Loucy (cell line): ENCODE measurements at regions not wholly inside any gene's neighbourhood (a gene's known extent, or its start where the extent isn't known, plus 50 kb on each side); places are given as distances from the start of the nearest gene placed in this dataset.

Experiments used
- H2AFZ ChIP-seq: fragments of 200-600 bp; sonication (generic); 2 replicates; pipeline ENCODE4 v1.6.0; 2016; ENCODE audit warnings: antibody characterized with exemption, mild to moderate bottlenecking, low read length, moderate library complexity
- H3F3A ChIP-seq: fragments of 200-600 bp; 2 replicates; pipeline ENCODE4 v1.6.0; 2016; ENCODE audit warnings: antibody characterized with exemption, low read depth, mild to moderate bottlenecking
- H3K27me3 ChIP-seq: fragments of 200-600 bp; sonication (generic); 2 replicates; pipeline ENCODE4 v1.6.1; 2014; ENCODE audit warnings: low read length, mild to moderate bottlenecking; ENCODE audit not compliant: insufficient read depth, poor library complexity, severe bottlenecking
- H3K36me3 ChIP-seq: fragments of 200-600 bp; sonication (generic); 2 replicates; pipeline ENCODE4 v1.6.1; 2016; ENCODE audit warnings: low read length; ENCODE audit not compliant: insufficient read depth
- H3K4me1 ChIP-seq: fragments of 200-600 bp; sonication (generic); 2 replicates; pipeline ENCODE4 v1.5.1; 2014; ENCODE audit warnings: low read length, mild to moderate bottlenecking; ENCODE audit not compliant: insufficient read depth, poor library complexity, severe bottlenecking
- H3K4me2 ChIP-seq: fragments of 200-600 bp; sonication (generic); 2 replicates; pipeline ENCODE4 v1.6.0; 2014; ENCODE audit warnings: antibody characterized with exemption, low read length, low read depth, mild to moderate bottlenecking; ENCODE audit not compliant: poor library complexity, severe bottlenecking
- H3K4me3 ChIP-seq: fragments of 200-600 bp; sonication (generic); 2 replicates; pipeline ENCODE4 v1.5.1; 2014; ENCODE audit warnings: low read length, mild to moderate bottlenecking, mixed read lengths; ENCODE audit not compliant: poor library complexity, severe bottlenecking
- H3K79me2 ChIP-seq: fragments of 200-600 bp; sonication (generic); 2 replicates; pipeline ENCODE4 v1.6.1; 2014; ENCODE audit warnings: low read length; ENCODE audit not compliant: insufficient read depth
- H3K9ac ChIP-seq: fragments of 200-600 bp; sonication (generic); 2 replicates; pipeline ENCODE4 v1.6.0; 2014; ENCODE audit warnings: mild to moderate bottlenecking, low read depth, low read length, moderate library complexity; ENCODE audit not compliant: poor library complexity, severe bottlenecking
- H3K9me2 ChIP-seq: fragments of 200-600 bp; sonication (generic); replicated peaks from 2 replicates; pipeline ENCODE4 v1.6.1; 2016; ENCODE audit warnings: low read depth, low read length, mixed read lengths
- H3K9me3 ChIP-seq: fragments of 200-600 bp; sonication (generic); 2 replicates; pipeline ENCODE4 v1.6.1; 2014; ENCODE audit warnings: mild to moderate bottlenecking, antibody characterized with exemption, low read length, low read depth; ENCODE audit not compliant: insufficient read depth
- H4K20me1 ChIP-seq: fragments of 200-600 bp; sonication (generic); 2 replicates; pipeline ENCODE4 v1.6.0; 2014; ENCODE audit warnings: antibody characterized with exemption, low read length, mild to moderate bottlenecking; ENCODE audit not compliant: insufficient read depth, poor library complexity, severe bottlenecking
- EZH2phosphoT487 ChIP-seq: fragments of 200-600 bp; IDR thresholded peaks from 2 replicates; pipeline ENCODE4 v1.6.1; 2018; ENCODE audit warnings: antibody characterized with exemption, mild to moderate bottlenecking, moderate library complexity, borderline replicate concordance
- TF ChIP-seq, protein P1 (sequence below): fragments of 200-600 bp; sonication (generic); conservative IDR thresholded peaks from 2 replicates; pipeline ENCODE4 v1.5.1; 2014; ENCODE audit warnings: mild to moderate bottlenecking, antibody characterized with exemption, low read length

- no peaks in the 10 kb centered on the region for H3K9me3 ChIP-seq
- no peak overlapping the region for H3K4me2 ChIP-seq
- no peak overlapping the region for H3K9ac ChIP-seq
- no peak overlapping the region for H2AFZ ChIP-seq
- no peak overlapping the region for H3K4me3 ChIP-seq
- no peaks in the 10 kb centered on the region for H3K9me2 ChIP-seq
- no peaks in the 10 kb centered on the region for H3K79me2 ChIP-seq
- H3K36me3 ChIP-seq: no peaks in the 10 kb centered on the region
- H3K27me3 ChIP-seq: no peaks in the 10 kb centered on the region
- TF ChIP-seq, protein P1, sequence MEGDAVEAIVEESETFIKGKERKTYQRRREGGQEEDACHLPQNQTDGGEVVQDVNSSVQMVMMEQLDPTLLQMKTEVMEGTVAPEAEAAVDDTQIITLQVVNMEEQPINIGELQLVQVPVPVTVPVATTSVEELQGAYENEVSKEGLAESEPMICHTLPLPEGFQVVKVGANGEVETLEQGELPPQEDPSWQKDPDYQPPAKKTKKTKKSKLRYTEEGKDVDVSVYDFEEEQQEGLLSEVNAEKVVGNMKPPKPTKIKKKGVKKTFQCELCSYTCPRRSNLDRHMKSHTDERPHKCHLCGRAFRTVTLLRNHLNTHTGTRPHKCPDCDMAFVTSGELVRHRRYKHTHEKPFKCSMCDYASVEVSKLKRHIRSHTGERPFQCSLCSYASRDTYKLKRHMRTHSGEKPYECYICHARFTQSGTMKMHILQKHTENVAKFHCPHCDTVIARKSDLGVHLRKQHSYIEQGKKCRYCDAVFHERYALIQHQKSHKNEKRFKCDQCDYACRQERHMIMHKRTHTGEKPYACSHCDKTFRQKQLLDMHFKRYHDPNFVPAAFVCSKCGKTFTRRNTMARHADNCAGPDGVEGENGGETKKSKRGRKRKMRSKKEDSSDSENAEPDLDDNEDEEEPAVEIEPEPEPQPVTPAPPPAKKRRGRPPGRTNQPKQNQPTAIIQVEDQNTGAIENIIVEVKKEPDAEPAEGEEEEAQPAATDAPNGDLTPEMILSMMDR: no peak
- no peak for TF ChIP-seq EZH2phosphoT487
- no peaks in the 10 kb centered on the region for H4K20me1 ChIP-seq
- H3K4me1 ChIP-seq: no peaks in the 10 kb centered on the region
- no peaks in the 10 kb centered on the region for H3F3A ChIP-seq
Measured at GRCh38 chr1:165045902-165046301, 310.6 kb downstream of the LMX1A start.

GRCh38 chr1:165040641-165041040, 315.9 kb downstream of the LMX1A start:
- no peaks in the 10 kb centered on the region for H3K9me2 ChIP-seq
- no peaks in the 10 kb centered on the region for H3K36me3 ChIP-seq
- H3K27me3 ChIP-seq: no peaks in the 10 kb centered on the region
- H4K20me1 ChIP-seq: no peaks in the 10 kb centered on the region
- no peaks in the 10 kb centered on the region for H3K4me1 ChIP-seq
- H3K79me2 ChIP-seq: no peaks in the 10 kb centered on the region
- no peak overlapping the region for H3K4me2 ChIP-seq
- H3F3A ChIP-seq: no peaks in the 10 kb centered on the region
- H3K9ac ChIP-seq: no peak overlapping the region
- no peak overlapping the region for H3K4me3 ChIP-seq
- H3K9me3 ChIP-seq: no peaks in the 10 kb centered on the region
- TF ChIP-seq, protein P1: no peak
- TF ChIP-seq EZH2phosphoT487: no peak
- H2AFZ ChIP-seq: no peak overlapping the region

DNA sequence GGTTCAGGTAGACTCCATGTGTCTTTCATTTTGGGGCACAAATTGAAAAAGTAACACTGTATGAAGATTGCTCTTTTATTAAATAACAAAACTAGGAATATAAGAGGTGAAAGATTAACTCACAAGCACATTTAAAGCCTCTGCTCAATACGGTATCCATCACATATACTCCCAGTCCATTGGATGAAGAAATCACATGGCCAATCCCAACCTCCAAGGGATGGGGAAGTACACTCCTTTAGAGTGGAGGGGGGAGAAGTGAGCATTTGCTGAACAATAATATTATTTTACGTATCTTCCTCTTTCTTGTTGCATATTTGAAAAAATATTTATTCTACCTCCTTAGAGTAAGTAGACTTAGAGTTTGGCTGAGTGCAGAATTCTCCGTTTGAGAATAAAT, 316.5 kb downstream of the LMX1A start:
- H3K4me3 ChIP-seq: no peak overlapping the region
- H3K36me3 ChIP-seq: no peaks in the 10 kb centered on the region
- no peaks in the 10 kb centered on the region for H3F3A ChIP-seq
- no peaks in the 10 kb centered on the region for H3K9me2 ChIP-seq
- TF ChIP-seq, protein P1: no peak
- no peak for TF ChIP-seq EZH2phosphoT487
- H3K9ac ChIP-seq: no peak overlapping the region
- H4K20me1 ChIP-seq: no peaks in the 10 kb centered on the region
- H3K4me2 ChIP-seq: no peak overlapping the region
- H3K9me3 ChIP-seq: no peaks in the 10 kb centered on the region
- H2AFZ ChIP-seq: no peak overlapping the region
- no peaks in the 10 kb centered on the region for H3K27me3 ChIP-seq
- H3K79me2 ChIP-seq: no peaks in the 10 kb centered on the region
- H3K4me1 ChIP-seq: no peaks in the 10 kb centered on the region
